ENCODE measurements at regions not wholly inside any gene's neighbourhood (a gene's known extent, or its start where the extent isn't known, plus 50 kb on each side); places are given as distances from the start of the nearest gene placed in this dataset.

DNA sequence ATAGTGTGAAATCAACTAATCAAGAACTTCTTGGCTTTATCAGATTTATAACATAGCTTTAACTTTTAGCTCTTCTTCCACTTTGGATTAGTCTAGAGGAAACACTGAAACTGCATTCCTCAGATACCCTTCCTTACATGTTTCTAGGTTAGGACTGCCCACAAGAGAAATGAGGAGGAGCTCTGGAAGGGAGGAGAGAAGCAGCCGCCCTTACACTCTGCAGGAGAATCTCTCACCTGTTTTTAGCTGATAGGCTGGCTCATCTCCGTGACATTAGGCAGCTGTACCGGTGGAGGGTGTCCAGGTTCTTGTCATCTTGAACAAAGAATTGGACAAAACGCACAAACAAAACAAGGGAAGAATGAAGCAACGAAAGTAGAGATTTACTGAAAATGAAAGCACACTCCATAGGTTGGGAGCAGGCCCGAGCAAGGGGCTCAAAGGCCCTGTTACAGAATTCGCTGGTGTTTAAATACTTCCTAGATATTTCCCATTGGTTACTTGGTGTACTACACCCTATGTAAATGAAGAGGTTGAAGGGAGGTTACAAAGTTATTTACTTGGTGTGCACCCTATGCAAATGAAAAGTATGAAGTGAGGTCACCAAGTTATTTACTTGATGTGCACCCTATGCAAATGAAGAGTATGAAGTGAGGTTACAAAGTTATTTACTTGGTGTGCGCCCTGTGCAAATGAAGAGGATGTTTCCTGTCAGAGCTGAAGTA lies 524.9 kb upstream of the CHRM3 start:
- TF ChIP-seq, protein P1, sequence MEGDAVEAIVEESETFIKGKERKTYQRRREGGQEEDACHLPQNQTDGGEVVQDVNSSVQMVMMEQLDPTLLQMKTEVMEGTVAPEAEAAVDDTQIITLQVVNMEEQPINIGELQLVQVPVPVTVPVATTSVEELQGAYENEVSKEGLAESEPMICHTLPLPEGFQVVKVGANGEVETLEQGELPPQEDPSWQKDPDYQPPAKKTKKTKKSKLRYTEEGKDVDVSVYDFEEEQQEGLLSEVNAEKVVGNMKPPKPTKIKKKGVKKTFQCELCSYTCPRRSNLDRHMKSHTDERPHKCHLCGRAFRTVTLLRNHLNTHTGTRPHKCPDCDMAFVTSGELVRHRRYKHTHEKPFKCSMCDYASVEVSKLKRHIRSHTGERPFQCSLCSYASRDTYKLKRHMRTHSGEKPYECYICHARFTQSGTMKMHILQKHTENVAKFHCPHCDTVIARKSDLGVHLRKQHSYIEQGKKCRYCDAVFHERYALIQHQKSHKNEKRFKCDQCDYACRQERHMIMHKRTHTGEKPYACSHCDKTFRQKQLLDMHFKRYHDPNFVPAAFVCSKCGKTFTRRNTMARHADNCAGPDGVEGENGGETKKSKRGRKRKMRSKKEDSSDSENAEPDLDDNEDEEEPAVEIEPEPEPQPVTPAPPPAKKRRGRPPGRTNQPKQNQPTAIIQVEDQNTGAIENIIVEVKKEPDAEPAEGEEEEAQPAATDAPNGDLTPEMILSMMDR (conservative IDR thresholded peaks at IDR 0.05; ENCODE audit: low read length): no peak
- TF ChIP-seq EZH2phosphoT487 (IDR thresholded peaks at IDR 0.05; ENCODE audit: borderline replicate concordance): no peak
